HepG2 (cell line): ENCODE measurements at regions not wholly inside any gene's neighbourhood (a gene's known extent, or its start where the extent isn't known, plus 50 kb on each side); places are given as distances from the start of the nearest gene placed in this dataset.

Source experiments
- BHLHE40 ChIP-seq: IDR thresholded peaks from 2 replicates; pipeline ENCODE4 v1.6.1; 2011; ENCODE audit warnings: low read length, improper control_type of control experiment
- CC2D1A ChIP-seq: sonication (generic); formaldehyde crosslinking; IDR thresholded peaks from 2 replicates; pipeline ENCODE4 v1.8.1; 2023; ENCODE audit warnings: mild to moderate bottlenecking, missing genetic modification reagents
- CHD4 ChIP-seq: fragments of 200-600 bp; sonication (generic); IDR thresholded peaks from 2 replicates; pipeline ENCODE4 v1.7.0; 2017; ENCODE audit warnings: mild to moderate bottlenecking, low read length, borderline replicate concordance
- HNF4G ChIP-seq, 2 experiments: sonication (generic) in 1 of 2; formaldehyde crosslinking in 1 of 2; IDR thresholded peaks; 2 replicates each; pipeline versions ENCODE4 v1.4.0 to v1.6.1; 2011 to 2020; ENCODE audit warnings: borderline replicate concordance in 2 of 2, low read depth in 2 of 2, mild to moderate bottlenecking in 2 of 2, low read length in 1 of 2, missing genetic modification reagents in 1 of 2, moderate library complexity in 1 of 2
- MXI1 ChIP-seq: IDR thresholded peaks from 3 replicates; pipeline ENCODE4 v1.6.1; 2012; ENCODE audit warnings: low read depth, low read length, inconsistent platforms, borderline replicate concordance
- NFIC ChIP-seq: IDR thresholded peaks from 2 replicates; pipeline ENCODE4 v1.6.1; 2012; ENCODE audit warnings: mild to moderate bottlenecking, low read length, inconsistent platforms
- RBFOX2 ChIP-seq: fragments of 200-400 bp; formaldehyde crosslinking; IDR thresholded peaks from 2 replicates; pipeline ENCODE4 v1.6.1; 2017; ENCODE audit warnings: low read depth, mild to moderate bottlenecking, low read length
- RELA ChIP-seq: sonication (generic); formaldehyde crosslinking; IDR thresholded peaks from 2 replicates; pipeline ENCODE4 v1.4.0; 2020; ENCODE audit warnings: missing genetic modification reagents
- ZNF30 ChIP-seq: sonication (generic); formaldehyde crosslinking; IDR thresholded peaks from 2 replicates; pipeline ENCODE4 v1.5.0; 2020; ENCODE audit warnings: mild to moderate bottlenecking, missing genetic modification reagents
- ZNF335 ChIP-seq: sonication (generic); formaldehyde crosslinking; IDR thresholded peaks from 2 replicates; pipeline ENCODE4 v1.4.0; 2020; ENCODE audit warnings: missing genetic modification reagents
- ZNF383 ChIP-seq: sonication (generic); formaldehyde crosslinking; IDR thresholded peaks from 2 replicates; pipeline ENCODE4 v1.4.0; 2020; ENCODE audit warnings: missing genetic modification reagents, mild to moderate bottlenecking, borderline replicate concordance
- ZZZ3 ChIP-seq: sonication (generic); formaldehyde crosslinking; IDR thresholded peaks from 2 replicates; pipeline ENCODE4 v1.4.0; 2020; ENCODE audit warnings: missing genetic modification reagents, mild to moderate bottlenecking, borderline replicate concordance
- TF ChIP-seq, protein P1 (sequence below): sonication (generic); formaldehyde crosslinking; conservative IDR thresholded peaks from 2 replicates; pipeline ENCODE4 v1.4.0; 2020; ENCODE audit warnings: missing genetic modification reagents
- TF ChIP-seq, protein P2 (sequence below): sonication (generic); formaldehyde crosslinking; IDR thresholded peaks from 2 replicates; pipeline ENCODE4 v1.5.0; 2020; ENCODE audit warnings: mild to moderate bottlenecking, missing genetic modification reagents, moderate library complexity

- no peak for TF ChIP-seq RBFOX2
- TF ChIP-seq ZZZ3 (CRISPR knock-in tag), result no peak
- no peak for TF ChIP-seq ZNF383 (CRISPR knock-in tag)
- TF ChIP-seq, protein P1, sequence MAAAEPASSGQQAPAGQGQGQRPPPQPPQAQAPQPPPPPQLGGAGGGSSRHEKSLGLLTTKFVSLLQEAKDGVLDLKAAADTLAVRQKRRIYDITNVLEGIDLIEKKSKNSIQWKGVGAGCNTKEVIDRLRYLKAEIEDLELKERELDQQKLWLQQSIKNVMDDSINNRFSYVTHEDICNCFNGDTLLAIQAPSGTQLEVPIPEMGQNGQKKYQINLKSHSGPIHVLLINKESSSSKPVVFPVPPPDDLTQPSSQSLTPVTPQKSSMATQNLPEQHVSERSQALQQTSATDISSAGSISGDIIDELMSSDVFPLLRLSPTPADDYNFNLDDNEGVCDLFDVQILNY (CRISPR knock-in tag), result no peak
- TF ChIP-seq, protein P2, sequence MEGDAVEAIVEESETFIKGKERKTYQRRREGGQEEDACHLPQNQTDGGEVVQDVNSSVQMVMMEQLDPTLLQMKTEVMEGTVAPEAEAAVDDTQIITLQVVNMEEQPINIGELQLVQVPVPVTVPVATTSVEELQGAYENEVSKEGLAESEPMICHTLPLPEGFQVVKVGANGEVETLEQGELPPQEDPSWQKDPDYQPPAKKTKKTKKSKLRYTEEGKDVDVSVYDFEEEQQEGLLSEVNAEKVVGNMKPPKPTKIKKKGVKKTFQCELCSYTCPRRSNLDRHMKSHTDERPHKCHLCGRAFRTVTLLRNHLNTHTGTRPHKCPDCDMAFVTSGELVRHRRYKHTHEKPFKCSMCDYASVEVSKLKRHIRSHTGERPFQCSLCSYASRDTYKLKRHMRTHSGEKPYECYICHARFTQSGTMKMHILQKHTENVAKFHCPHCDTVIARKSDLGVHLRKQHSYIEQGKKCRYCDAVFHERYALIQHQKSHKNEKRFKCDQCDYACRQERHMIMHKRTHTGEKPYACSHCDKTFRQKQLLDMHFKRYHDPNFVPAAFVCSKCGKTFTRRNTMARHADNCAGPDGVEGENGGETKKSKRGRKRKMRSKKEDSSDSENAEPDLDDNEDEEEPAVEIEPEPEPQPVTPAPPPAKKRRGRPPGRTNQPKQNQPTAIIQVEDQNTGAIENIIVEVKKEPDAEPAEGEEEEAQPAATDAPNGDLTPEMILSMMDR, result no peak
- TF ChIP-seq BHLHE40, result no peak
- TF ChIP-seq CHD4, result no peak
- no peak for TF ChIP-seq ZNF335 (CRISPR knock-in tag)
- no peak for TF ChIP-seq RELA (CRISPR knock-in tag)
- no peak for TF ChIP-seq NFIC
- no peak for TF ChIP-seq MXI1
- TF ChIP-seq ZNF30, result no peak
- TF ChIP-seq HNF4G (IDR thresholded peaks at IDR 0.05; ENCODE audit: borderline replicate concordance, low read depth, low read length), result no peak
- TF ChIP-seq HNF4G (CRISPR knock-in tag; IDR thresholded peaks at IDR 0.05; ENCODE audit: borderline replicate concordance, low read depth), result no peak
- no peak for TF ChIP-seq CC2D1A (CRISPR knock-in tag)
These were observed 282.2 kb downstream of the RRAGC start for GRCh38 chr1:38577385-38577784.
